CD4-positive, alpha-beta T cell treated with Interleukin-12 subunit alpha and Interleukin-12 subunit beta, for 1 hour (primary cell): ENCODE measurements at regions not wholly inside any gene's neighbourhood (a gene's known extent, or its start where the extent isn't known, plus 50 kb on each side); places are given as distances from the start of the nearest gene placed in this dataset.
"Not testable (repeated sequence)": the region's sequence is repeated elsewhere in the genome, so short reads cannot be mapped to it uniquely, and the experiment has no call there.

Experiments used
- DNase-seq: peaks from one replicate; pipeline ENCODE4 v3.0.0-alpha.2; 2020

DNA sequence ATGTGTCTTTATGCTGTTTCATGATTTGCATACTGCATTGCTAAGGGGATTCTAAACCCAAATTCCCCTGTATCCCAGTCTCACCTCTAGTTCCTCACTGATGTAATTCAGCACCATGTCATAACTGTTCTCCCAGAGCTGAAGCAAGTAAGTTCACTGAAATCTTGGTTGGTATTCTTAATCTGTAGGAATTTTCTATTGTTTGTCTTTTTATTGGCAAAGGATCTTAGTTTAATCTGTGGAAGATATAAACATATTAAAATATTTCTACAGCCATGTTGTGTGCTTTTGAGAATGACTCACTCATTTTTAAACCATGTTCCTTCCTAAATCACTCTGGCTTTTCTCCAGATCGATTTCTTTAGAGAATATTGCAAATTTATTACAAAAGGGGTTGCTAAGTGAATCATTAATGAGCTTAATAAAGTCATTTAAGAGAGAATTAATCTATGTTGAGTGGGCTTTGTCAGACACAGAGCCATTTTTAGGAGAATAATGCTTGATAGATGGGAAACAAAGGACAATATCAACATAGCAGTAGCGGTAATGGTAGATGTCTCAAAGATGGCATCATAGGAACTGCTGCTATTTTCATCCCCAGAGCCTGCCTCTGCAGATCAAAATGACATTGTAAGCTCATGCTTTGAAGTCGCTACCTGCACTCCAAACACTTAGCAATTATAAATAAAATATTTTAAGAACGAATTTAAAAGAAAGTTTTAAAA lies 110.0 kb downstream of the ENC1 start:
- DNase-seq, result no peak

GRCh38 chr5:74529101-74529500 lies 111.4 kb downstream of the ENC1 start:
- DNase-seq, result no peak

- no peak for DNase-seq
These were observed 114.4 kb downstream of the ENC1 start for GRCh38 chr5:74526111-74526510.

GRCh38 chr5:74524767-74525166 lies 115.8 kb downstream of the ENC1 start:
- not testable (repeated sequence) for DNase-seq

DNA sequence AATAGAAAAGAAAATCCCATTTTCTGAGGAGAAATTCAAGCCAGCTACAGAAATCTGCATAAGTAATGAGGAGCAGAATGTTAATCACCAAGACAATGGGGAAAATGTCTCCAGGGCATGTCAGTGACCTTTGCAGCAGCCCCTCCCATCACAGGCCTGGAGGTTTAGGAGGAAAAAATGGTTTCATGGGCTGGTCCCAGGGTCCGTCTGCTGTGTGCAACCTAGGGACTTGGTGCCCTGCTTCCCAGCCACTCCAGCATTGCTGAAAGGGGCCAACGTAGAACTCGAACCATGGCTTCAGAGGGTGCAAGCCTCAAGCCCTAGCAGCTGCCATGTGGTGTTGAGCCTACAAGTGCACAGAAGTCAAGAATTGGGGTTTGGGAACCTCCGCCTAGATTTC lies 116.8 kb downstream of the ENC1 start:
- not testable (repeated sequence) for DNase-seq

DNA sequence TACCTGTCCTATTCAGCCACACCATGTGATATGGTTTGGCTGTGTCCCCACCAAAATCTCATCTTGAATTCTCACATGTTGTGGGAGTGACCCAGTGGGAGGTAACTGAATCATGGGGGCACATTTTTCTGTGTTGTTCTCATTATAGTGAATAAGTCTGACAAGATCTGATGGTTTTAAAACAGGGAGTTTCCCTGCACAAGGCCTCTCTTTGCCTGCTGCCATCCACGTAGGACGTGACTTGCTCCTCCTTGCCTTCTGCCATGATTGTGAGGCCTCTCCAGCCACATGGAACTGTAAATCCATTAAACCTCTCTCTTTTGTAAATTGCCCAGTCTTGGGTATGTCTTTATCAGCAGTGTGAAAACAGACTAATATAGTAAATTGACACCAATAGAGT lies 117.7 kb downstream of the ENC1 start:
- DNase-seq, result not testable (repeated sequence)

DNA sequence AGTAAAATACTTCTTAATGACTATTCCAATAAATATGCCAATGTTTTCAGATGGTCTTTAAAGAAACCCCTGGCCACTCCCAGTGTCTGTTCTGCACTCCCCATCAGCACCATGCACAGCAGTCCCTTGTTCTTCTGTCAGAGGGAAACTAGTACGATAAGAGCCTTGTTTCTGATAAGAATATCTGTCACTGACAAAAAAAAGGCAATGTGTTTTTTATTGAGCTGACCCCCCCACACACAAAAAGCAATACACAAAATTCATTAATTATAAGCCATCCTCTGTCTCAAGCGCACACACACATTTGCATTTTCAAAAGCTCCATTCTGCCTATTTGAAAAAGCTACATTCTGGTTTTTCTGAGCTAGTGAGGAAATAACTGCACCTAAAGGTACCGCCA lies 119.1 kb downstream of the ENC1 start:
- DNase-seq, result no peak

- no peak for DNase-seq
These were observed 120.8 kb downstream of the ENC1 start for GRCh38 chr5:74519679-74520078.

- no peak for DNase-seq
These were observed 121.4 kb downstream of the ENC1 start for GRCh38 chr5:74519161-74519571.

DNA sequence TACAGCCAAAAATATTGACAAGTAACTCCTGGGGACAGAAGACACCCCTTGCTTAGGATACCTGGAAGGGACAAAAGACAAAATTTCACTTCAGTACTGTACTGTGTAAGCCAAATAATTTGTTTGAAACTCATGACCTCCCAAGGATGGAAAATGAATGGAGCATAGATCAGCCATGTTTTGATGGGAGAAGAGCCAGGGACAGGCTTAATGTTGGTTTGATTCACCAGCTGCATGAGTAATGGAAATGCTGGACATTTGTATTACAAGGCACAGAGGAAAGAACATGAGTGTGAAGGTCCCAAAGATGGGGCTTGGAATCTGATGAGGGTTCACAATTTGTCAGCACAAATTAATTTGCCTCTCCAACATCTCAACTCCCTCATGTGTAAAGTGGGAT lies 122.8 kb downstream of the ENC1 start:
- no peak for DNase-seq

DNA sequence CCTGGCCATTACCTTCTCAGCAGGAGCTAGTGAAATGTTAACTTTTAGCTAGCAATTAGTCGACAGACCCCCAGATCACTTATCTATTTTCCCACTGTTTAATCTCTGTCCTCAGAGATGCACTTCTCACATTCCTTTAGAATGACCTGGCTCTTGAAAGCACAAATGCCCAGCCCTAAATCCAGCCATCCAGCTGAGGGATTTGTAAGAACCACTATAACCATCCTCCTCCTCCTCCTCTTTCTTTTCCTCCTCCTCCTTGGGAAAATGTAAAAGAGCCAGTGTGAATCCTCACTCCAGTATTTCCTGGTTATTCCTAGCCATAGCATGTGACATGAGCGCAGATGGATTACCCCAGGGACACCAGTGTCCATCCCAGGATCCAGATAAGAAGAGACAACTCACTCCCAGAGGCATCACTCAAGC lies 124.3 kb downstream of the ENC1 start:
- DNase-seq, result no peak

GRCh38 chr5:74514888-74515551 lies 125.5 kb downstream of the ENC1 start:
- no peak for DNase-seq

DNA sequence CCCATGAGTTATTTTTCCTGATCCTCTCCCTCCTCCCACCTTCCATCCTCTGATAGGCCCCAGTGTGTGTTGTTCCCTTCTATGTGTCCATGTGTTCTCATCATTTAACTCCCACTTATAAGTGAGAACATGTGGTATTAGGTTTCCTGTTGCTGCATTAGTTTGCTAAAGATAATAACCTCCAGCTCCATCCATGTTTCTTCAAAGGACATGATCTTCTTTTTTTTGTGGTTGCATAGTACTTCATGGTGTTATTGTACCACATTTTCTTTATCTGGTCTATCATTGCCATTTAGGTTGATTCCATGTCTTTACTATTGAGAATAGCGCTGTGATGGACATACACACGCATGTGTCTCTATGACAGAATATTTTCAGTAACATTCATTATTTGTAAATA lies 128.8 kb downstream of the ENC1 start:
- not testable (repeated sequence) for DNase-seq

- no peak for DNase-seq
These were observed 130.0 kb downstream of the ENC1 start for GRCh38 chr5:74510476-74511075.

DNA sequence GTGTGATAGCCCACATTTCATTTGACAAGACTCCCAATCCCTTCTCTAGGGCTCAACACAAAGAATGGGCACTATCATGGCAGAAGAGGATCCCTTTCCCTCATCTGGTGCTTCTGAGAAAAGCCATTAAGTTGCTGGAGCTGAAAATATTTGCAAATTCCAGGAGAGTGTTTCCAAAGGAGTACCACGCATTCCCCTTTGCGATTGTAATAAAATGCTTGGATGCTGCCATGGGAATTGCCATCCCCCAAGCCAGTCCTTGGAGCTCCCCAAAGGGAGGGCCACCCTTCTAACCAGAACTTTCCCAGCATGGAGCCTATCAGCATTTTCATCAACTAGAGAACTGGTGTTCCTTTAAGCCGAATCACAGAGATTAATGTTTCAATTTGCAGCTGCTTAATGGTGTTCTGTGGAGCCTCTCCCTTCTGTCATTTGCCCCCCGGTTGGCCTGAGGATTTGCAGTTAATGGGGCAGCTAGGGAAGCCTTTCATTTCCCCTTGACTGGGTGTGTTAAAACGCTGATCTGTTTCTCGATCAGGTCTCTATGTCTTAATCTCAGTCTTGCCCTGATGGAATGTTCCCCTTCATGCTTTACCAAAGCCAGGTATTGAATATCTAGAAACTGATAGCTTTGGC lies 133.0 kb downstream of the ENC1 start:
- DNase-seq, result no peak

- DNase-seq, result no peak
These were observed 134.4 kb downstream of the ENC1 start for GRCh38 chr5:74506119-74506518.

DNA sequence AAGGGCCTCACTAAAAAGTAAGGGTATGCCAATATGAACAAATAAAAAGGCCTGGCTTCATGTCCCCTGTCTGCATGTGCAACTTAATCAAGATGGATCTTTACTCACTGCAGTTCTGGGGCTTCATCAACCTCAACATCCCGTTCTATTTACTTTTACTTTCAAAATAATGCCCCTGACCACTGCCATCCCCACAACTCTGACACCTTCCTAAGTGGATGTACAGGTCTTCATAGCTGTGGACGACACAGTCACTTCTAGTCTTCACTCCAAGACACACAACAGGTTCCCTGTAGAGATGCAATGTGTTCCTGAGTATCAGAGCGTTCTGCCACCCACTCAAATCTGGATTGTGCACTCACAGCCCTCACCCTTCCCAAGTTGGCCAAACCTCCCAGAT lies 136.1 kb downstream of the ENC1 start:
- DNase-seq, result no peak

DNA sequence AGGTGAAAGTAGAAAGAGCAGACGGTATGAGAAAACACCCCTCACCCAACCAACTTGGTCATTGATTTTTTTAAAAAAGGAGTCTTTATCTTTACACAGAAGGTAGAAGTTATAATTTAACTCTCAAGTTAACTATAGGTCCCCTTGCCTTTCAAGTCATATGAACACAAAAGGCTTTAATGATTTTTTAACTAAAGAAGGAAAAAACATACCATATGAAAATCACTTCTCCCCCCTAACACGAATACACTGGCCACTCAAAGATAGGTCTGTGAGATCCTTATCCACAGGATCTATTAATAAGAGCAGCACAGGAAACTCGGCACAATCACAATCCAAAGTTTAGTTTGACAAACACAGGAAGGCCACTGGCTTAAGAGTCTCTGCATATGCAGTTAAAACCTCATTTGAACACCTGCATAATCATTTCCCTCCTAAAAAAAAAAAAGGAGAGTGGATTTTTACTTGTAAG lies 138.0 kb downstream of the ENC1 start:
- DNase-seq, result no peak

GRCh38 chr5:74501674-74502478 lies 138.7 kb downstream of the ENC1 start:
- no peak for DNase-seq

- DNase-seq, result no peak
These were observed 140.2 kb downstream of the ENC1 start for GRCh38 chr5:74500110-74500917.

DNA sequence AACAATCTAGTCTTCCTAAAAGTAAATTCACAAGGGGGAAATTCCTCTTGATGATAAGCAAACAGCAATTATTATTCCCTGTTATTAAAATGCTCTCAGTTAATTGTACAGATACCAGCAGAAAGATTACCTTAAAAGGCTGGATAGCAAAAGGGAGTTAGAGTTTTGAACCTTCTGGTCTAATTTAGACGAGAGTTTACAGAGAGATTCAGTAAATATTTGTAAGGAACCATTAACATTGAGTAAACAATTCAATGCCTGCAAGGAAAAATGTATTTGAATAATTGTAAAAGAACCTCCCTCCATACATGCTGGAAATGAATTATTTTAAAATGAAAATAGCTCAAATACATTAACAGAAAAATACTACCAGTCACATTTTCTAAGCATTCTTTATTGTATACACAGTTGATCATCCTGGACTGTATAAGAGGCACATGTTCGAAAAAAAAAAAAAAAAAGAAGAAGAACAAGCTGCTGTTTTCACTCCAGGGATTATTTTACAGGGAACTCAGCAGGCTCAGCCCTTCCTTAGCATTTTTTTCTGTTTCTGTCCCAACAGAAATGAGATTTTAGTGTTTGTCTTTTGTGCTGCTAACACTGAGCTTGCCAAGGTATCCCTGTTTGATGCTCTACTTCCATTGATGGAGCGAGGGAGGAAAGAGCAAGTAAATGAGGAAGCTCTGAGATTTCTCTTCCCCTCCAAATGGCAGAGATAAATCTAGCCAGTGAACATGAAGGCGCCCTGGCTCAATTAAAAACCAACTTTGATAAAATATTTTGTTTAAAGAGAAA lies 141.1 kb downstream of the ENC1 start:
- DNase-seq, result no peak
